HL-60 (cell line): ENCODE measurements at regions not wholly inside any gene's neighbourhood (a gene's known extent, or its start where the extent isn't known, plus 50 kb on each side); places are given as distances from the start of the nearest gene placed in this dataset.
A peak's percentile ranks its signal among the peaks of the same experiment; 100 is the strongest.
"Not testable (repeated sequence)": the region's sequence is repeated elsewhere in the genome, so short reads cannot be mapped to it uniquely, and the experiment has no call there.

Experiments
- DNase-seq, 2 experiments: peaks; one replicate each; pipeline ENCODE4 v3.0.0-alpha.2; 2010 to 2020; ENCODE audit warnings: low read depth in 1 of 2, low spot score in 1 of 2
- H3K27ac ChIP-seq: fragments of 250-450 bp; sonication (Bioruptor Pico); replicated peaks from 2 replicates; pipeline ENCODE4 v1.5.1; 2020; ENCODE audit warnings: mild to moderate bottlenecking, moderate library complexity
- H3K27me3 ChIP-seq: fragments of 250-450 bp; sonication (Bioruptor Pico); 2 replicates; pipeline ENCODE4 v1.5.1; 2021; ENCODE audit warnings: mild to moderate bottlenecking, moderate library complexity; ENCODE audit not compliant: insufficient read depth, poor library complexity, severe bottlenecking
- H3K4me3 ChIP-seq: replicated peaks from 2 replicates; pipeline ENCODE4 v1.5.1; 2011; ENCODE audit warnings: mild to moderate bottlenecking, control low read depth, low read length; ENCODE audit not compliant: insufficient read depth
- GABPA ChIP-seq: IDR thresholded peaks from 2 replicates; pipeline ENCODE4 v1.6.1; 2012; ENCODE audit warnings: low read depth
- POLR2AphosphoS5 ChIP-seq: IDR thresholded peaks from 2 replicates; pipeline ENCODE4 v1.6.1; 2012; ENCODE audit warnings: low read depth
- SPI1 ChIP-seq: IDR thresholded peaks from 2 replicates; pipeline ENCODE4 v1.6.1; 2012; ENCODE audit warnings: low read depth, mild to moderate bottlenecking, borderline replicate concordance
- TF ChIP-seq, protein P1 (sequence below): IDR thresholded peaks from one replicate; pipeline ENCODE4 v1.5.1; 2011; ENCODE audit warnings: low read length, control low read depth, inconsistent platforms; ENCODE audit not compliant: insufficient read depth
- TF ChIP-seq, protein P2 (sequence below): IDR thresholded peaks from 2 replicates; pipeline ENCODE4 v1.6.1; 2012; ENCODE audit warnings: low read depth; ENCODE audit not compliant: insufficient replicate concordance

DNA sequence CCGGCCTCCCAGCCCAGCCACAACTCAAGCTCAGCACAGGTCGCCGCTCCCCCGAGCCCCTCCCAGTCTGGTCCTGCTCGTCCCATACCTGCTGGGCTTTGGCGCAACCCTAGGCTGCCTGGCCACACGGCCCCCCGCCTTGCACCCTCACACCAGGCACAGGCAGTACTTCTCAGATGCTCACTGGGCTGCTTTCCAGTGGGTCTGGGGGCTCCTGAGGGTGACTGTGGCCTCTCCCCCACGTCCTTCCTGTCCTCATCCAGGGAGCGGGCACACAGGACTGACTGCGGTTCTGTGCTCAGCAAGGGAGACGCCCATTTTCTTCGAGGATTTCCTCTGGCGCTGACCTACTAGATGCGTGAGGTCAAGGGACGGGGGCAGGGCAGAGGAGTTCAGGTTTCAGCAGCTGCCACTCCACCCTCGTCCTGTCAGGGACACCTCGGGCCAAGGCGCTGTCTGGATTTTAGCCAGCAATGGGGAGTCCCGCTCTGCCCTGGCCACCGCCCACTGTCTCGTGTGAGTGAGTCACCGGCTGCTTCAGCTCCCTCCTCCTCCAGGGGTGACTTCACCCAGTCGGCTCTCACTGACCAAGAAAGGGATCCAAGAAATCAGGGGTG is 115.8 kb downstream of the NPIPB11 start:
- Histone ChIP-seq H3K4me3 (no peak overlapping the region; the same call in 1 of the 2 replicates), H3K27ac (no peak overlapping the region), H3K27me3 (no peaks in the 10 kb centered on the region)
- TF ChIP-seq, protein P1, sequence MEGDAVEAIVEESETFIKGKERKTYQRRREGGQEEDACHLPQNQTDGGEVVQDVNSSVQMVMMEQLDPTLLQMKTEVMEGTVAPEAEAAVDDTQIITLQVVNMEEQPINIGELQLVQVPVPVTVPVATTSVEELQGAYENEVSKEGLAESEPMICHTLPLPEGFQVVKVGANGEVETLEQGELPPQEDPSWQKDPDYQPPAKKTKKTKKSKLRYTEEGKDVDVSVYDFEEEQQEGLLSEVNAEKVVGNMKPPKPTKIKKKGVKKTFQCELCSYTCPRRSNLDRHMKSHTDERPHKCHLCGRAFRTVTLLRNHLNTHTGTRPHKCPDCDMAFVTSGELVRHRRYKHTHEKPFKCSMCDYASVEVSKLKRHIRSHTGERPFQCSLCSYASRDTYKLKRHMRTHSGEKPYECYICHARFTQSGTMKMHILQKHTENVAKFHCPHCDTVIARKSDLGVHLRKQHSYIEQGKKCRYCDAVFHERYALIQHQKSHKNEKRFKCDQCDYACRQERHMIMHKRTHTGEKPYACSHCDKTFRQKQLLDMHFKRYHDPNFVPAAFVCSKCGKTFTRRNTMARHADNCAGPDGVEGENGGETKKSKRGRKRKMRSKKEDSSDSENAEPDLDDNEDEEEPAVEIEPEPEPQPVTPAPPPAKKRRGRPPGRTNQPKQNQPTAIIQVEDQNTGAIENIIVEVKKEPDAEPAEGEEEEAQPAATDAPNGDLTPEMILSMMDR = no peak
- TF ChIP-seq GABPA (no peak), POLR2AphosphoS5 (no peak), SPI1 (no peak)
- TF ChIP-seq, protein P2, sequence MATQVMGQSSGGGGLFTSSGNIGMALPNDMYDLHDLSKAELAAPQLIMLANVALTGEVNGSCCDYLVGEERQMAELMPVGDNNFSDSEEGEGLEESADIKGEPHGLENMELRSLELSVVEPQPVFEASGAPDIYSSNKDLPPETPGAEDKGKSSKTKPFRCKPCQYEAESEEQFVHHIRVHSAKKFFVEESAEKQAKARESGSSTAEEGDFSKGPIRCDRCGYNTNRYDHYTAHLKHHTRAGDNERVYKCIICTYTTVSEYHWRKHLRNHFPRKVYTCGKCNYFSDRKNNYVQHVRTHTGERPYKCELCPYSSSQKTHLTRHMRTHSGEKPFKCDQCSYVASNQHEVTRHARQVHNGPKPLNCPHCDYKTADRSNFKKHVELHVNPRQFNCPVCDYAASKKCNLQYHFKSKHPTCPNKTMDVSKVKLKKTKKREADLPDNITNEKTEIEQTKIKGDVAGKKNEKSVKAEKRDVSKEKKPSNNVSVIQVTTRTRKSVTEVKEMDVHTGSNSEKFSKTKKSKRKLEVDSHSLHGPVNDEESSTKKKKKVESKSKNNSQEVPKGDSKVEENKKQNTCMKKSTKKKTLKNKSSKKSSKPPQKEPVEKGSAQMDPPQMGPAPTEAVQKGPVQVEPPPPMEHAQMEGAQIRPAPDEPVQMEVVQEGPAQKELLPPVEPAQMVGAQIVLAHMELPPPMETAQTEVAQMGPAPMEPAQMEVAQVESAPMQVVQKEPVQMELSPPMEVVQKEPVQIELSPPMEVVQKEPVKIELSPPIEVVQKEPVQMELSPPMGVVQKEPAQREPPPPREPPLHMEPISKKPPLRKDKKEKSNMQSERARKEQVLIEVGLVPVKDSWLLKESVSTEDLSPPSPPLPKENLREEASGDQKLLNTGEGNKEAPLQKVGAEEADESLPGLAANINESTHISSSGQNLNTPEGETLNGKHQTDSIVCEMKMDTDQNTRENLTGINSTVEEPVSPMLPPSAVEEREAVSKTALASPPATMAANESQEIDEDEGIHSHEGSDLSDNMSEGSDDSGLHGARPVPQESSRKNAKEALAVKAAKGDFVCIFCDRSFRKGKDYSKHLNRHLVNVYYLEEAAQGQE = no peak
- peak; percentile 81 to 88 for DNase-seq

DNA sequence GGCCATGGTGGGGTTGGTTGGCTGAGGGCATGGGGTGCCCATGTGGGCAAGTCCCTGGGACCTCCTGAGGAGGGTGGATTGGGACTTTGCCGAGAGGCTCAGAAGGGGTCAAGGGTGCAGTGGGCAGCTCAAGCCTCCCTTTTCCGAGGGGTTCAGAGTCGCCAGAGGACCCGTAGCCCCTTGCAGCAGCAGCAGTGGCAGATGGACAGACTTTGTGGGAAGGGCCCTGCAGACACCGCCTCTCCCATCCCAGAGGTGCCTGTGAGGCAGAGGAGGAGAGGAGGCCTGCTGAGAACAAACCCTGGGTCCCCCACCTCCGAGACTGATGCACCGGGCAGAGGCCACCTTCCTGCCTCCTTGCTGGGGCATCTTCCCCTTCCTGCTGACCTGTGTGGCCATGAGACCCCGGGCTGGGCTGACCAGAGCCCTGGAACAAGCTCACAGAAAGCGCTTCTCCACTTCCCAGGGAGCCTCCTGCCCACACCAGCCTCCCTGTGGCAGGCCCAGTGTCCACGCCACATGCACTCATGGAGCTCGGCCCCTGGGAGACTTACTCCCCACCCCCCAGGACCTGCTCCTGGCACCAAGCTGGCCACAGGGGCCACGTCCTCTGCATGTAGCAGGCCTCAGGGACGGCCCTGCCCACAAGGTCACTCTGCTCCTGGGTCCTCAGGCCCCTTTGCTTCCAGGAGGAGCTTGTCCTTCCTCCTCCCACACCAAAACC is 116.8 kb downstream of the NPIPB11 start:
- not testable (repeated sequence) for DNase-seq, H3K27ac ChIP-seq, H3K27me3 ChIP-seq

DNA sequence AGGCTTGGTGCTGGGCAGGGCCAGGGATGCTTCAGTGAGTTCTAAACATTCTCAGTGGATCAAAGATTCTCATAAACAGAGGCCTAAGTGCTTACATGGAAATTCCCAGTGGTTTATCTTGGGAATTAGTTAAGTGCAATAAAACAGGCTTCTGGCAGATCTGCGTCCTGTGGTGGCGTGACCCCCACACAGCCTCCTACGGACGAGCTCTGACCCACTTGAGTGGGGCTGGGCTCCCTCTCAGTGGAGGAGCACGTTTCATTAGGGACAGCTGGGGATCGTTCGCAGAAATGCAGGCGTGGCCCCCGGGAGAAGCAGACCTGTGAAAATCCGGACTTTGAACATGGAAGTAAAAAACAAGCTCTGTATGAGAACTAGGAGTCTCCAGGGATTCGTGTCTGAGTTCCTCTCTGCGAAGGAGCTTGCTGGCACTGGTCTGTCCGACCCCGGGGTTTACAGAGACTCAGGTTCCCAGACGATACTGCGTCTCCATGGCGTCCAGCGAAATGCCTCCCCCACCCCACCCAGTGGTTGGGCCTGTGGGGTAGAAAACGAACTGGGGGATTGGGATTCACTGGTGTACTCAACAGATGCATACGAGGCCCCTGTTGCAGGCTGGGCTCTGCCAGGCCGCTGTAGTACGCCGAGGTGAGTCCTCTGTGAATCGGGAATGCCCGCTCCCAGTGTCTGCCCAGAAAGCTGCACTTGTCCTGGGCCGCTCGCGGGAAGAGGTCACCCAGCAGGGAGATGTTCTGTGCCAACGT is 117.6 kb downstream of the NPIPB11 start:
- not testable (repeated sequence) for H3K27me3 ChIP-seq, DNase-seq, H3K4me3 ChIP-seq, H3K27ac ChIP-seq

More for the DNA sequence above, 116.8 kb downstream of the NPIPB11 start:
- H3K4me3 ChIP-seq = not testable (repeated sequence)

DNA sequence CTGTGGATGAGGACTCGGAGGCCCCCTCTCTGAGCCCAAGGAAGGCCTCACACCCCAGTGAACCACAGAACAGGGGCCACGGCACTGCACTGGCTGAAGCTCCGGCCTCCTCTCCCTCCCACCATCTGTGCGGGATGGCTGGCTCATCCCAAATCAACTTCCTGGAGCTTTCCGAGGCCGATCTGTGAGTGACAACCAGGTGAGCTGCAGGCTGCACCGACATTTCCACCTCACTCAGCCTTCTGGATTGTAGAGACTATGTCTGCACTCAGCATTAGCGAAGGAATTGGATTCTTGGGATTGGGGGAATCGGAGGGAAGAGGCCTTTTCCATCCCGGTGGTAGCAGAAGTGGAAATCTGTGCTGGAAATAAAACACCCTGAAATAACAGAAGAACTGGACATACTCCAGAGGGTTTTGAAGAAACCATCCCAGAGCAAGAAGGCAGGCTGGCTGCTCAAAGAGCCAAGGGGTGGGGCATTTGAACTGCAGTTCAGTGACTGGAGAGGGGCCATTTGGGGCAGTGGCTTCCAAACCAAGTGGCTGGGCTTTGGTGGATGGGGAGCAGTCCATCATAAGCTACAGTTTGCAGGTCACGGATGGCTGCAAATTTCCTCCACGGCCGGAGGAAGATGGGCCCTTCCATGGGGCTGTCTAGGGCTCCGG is 118.5 kb downstream of the NPIPB11 start:
- H3K4me3 ChIP-seq, DNase-seq, H3K27me3 ChIP-seq, H3K27ac ChIP-seq: not testable (repeated sequence)

DNA sequence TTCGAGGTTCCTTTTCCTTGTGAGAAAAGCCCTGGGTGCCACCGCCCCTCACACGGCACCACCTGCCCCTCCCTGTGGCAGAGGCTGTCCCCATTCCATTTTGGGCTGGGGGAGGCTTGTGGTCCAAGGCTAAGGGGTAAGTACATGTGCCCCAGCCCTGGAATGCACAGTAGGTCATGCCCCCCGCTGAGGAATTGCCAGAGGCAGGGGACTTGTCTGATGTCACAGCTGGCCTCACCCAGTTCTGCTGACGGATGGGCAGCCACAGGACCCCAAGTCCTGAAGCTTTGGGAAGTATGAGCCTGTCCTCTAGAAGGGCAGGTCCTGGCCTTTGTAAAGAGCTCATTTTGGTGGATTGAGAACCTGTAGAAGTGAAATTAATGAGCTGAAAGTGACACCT is 119.3 kb downstream of the NPIPB11 start:
- DNase-seq, H3K27me3 ChIP-seq, H3K4me3 ChIP-seq, H3K27ac ChIP-seq: not testable (repeated sequence)

DNA sequence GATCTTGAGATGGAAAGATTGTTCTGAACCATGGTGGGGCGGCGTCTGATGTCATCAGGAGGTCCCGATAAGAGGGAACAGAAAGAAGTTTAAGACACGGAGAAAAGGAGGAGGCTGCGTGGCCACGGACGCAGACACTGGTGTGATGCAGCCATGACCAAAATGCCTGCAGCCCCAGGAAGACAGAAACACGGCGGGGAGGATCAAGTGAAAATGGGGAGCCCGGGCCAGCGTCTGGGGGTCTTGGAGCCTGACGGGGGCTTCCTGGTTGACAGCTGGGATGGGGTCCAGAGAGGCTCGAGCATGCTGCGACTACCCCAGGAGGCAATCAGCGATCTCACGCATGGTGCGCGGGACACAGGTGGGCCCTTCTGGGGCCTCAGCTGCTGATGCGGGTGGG is 119.7 kb downstream of the NPIPB11 start:
- not testable (repeated sequence) for DNase-seq, H3K27ac ChIP-seq, H3K27me3 ChIP-seq, H3K4me3 ChIP-seq

DNA sequence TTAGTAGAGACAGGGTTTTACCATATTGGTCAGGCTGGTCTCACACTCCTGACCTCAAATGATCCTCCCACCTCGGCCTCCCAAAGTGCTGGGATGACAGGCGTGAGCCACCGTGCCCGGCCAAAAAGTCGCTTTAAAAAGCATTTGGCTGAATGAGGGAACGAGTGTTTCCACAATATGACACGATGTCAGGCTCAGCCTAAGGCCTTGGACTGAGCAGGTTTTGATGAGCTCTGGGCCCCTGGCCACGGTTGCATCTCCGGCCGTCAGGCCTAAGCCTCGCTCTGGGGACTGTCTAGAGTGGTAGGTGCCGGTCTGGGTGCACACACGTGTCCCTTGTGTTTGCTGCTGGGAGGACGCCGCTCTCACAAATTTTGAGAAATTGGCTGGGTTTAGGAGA is 120.3 kb downstream of the NPIPB11 start:
- DNase-seq = not testable (repeated sequence)

DNA sequence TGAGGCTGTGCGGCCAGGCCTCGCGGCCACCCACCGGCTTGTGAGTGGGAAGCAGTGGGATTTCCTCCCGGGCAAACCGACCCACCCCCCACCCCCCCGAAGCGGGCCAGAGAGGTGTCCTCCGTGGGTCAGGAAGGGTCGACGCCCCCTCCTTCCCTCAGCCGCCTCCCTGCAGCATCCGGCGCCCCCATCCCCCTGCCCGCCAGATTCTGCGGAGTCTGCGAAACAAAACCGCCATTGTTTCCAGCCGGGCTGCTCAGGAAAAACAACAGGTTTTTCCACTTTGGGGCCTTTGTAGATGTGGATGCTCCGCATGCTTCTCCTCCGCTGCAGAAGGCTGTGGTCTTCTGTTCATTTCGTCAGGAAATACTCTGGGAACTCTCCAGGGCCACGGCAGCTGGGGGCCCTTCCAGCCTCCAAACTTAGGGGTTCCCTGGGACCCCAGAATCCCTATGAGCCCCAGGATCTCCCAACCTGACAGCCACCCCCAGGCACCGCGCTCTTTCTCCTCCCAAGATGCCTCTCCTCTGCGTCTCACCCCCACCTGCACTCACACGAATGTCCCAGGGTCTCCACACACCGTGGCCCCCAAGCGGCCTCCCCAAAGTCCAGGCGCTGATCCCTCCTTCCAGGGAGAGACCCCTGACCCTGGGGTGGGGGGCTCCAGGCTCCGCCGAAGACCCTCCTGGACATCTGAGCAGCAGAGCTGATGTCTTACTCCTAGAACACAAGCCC is 121.2 kb downstream of the NPIPB11 start:
- H3K4me3 ChIP-seq, H3K27me3 ChIP-seq, H3K27ac ChIP-seq, DNase-seq: not testable (repeated sequence)

More for the DNA sequence above, 120.3 kb downstream of the NPIPB11 start:
- not testable (repeated sequence) for H3K27me3 ChIP-seq, H3K4me3 ChIP-seq, H3K27ac ChIP-seq

DNA sequence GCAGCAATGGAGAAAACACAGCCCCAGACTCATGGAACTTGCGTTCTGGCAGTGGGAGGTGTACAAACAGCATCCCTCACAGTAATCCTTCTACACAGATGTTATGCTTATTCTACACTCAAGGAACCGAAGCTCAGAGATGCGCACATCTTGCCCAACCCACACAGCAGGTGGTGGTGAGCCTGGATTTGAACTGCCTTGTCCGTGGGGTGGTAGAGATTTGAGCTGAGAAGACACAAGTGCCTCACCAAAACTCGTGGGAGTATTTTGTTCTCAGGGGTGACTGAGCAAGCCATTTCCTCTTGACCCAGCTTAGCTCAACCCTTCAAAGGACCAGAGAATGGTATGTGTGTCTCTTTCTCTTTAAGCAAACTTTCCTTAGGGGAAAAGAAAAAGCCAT is 121.8 kb downstream of the NPIPB11 start:
- not testable (repeated sequence) for H3K27ac ChIP-seq, H3K27me3 ChIP-seq, DNase-seq, H3K4me3 ChIP-seq

DNA sequence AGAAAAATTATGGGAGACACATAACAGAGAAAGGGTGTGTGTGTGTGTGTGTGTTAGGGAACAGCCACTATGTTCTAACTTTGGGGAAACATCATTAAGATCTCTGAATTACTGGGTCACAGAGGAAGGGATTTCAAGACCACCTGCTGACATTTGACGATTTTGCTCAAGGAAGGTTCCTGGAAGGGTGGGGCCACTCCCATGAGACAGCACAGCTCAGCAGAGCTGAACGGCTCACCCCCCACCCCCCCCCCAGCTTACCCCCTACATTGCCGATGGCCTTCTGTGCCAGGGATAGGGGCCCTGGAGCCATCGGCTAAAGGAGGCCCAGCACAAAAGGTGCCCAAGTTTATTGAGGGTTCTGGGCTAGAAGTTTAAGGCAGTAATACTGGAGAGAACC is 122.4 kb downstream of the NPIPB11 start:
- H3K4me3 ChIP-seq, H3K27ac ChIP-seq, H3K27me3 ChIP-seq, DNase-seq: not testable (repeated sequence)
